GM23248 (cell line): ENCODE measurements at regions not wholly inside any gene's neighbourhood (a gene's known extent, or its start where the extent isn't known, plus 50 kb on each side); places are given as distances from the start of the nearest gene placed in this dataset.

ENCODE experiments used
- EZH2 ChIP-seq: fragments of 200-600 bp; sonication (generic); IDR thresholded peaks from 2 replicates; pipeline ENCODE4 v1.6.1; 2018; ENCODE audit warnings: antibody characterized with exemption, mild to moderate bottlenecking; ENCODE audit not compliant: insufficient read depth, poor library complexity, severe bottlenecking
- EZH2phosphoT487 ChIP-seq: fragments of 200-600 bp; sonication (generic); IDR thresholded peaks from 2 replicates; pipeline ENCODE4 v1.6.1; 2018; ENCODE audit warnings: antibody characterized with exemption, moderate library complexity, mild to moderate bottlenecking, low read depth; ENCODE audit not compliant: insufficient read depth

DNA sequence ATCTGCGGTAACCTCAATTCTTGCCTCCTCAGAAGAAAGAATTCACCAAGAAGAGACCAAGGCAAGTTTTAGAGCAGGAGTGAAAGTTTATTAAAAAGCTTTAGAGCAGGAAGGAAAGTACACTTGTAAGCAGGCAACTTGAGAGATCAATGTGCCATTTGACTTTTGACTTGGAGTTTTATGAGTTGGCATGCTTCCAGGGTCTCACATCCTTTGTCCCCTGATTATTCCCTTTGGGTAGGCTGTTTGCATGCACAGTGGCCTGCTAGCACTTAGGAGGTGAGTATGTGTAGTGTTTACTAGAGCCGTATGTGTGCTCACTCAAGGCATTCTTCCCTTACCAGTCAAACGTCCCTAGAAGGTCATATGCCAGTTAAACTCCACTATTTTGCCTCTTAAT is 111.0 kb upstream of the RAI14 start:
- no peak for TF ChIP-seq EZH2phosphoT487
- TF ChIP-seq EZH2, result no peak
